ENCODE measurements at regions not wholly inside any gene's neighbourhood (a gene's known extent, or its start where the extent isn't known, plus 50 kb on each side); places are given as distances from the start of the nearest gene placed in this dataset.

GRCh38 chr19:32023564-32023832 lies 321.9 kb upstream of the ZNF507 start:
- TF ChIP-seq, protein P1, sequence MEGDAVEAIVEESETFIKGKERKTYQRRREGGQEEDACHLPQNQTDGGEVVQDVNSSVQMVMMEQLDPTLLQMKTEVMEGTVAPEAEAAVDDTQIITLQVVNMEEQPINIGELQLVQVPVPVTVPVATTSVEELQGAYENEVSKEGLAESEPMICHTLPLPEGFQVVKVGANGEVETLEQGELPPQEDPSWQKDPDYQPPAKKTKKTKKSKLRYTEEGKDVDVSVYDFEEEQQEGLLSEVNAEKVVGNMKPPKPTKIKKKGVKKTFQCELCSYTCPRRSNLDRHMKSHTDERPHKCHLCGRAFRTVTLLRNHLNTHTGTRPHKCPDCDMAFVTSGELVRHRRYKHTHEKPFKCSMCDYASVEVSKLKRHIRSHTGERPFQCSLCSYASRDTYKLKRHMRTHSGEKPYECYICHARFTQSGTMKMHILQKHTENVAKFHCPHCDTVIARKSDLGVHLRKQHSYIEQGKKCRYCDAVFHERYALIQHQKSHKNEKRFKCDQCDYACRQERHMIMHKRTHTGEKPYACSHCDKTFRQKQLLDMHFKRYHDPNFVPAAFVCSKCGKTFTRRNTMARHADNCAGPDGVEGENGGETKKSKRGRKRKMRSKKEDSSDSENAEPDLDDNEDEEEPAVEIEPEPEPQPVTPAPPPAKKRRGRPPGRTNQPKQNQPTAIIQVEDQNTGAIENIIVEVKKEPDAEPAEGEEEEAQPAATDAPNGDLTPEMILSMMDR (IDR thresholded peaks at IDR 0.05; ENCODE audit: insufficient read depth, low read depth, low read length), result no peak
- no peak for TF ChIP-seq EZH2 (IDR thresholded peaks at IDR 0.05; ENCODE audit: insufficient read depth, low read length)

Data from astrocyte (in vitro differentiated cells and primary cell).